GM13977 (cell line): ENCODE measurements at regions not wholly inside any gene's neighbourhood (a gene's known extent, or its start where the extent isn't known, plus 50 kb on each side); places are given as distances from the start of the nearest gene placed in this dataset.

ENCODE experiments used
- DNase-seq: peaks from one replicate; pipeline ENCODE4 v3.0.0; 2012; ENCODE audit warnings: low spot score
- in situ Hi-C: fragments of 300-500 bp; cut with MboI; formaldehyde crosslinking; loops from one replicate; pipeline ENCODE4 v1.12.0; 2022; ENCODE audit warnings: low sequenced_read_pairs, low pct_unique_long_range_greater_than_20kb, mixed read lengths, inconsistent platforms; ENCODE audit not compliant: unreplicated experiment
- TF ChIP-seq, protein P1 (sequence below): IDR thresholded peaks from 2 replicates; pipeline ENCODE4 v1.5.1; 2012; ENCODE audit warnings: mild to moderate bottlenecking, control low read depth; ENCODE audit not compliant: insufficient read depth; ENCODE audit errors: extremely low read depth, missing control alignments

DNA sequence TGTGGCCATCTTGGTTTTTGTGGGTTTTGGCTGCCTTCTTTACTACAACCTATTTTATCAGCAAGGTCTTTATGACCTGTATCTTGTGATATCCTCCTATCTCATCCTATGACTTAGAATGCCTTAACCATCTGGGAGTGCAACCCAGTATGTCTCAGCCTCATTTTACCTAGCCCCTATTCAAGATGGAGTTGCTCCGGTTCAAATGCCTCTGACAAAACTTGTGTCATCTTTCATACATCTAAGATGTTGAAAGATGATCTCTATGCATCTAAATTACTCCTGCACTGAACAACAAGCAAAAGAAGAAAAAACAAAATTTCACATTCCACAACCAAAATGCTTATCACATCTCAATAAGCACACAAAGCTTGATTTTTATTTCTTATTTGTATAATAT, 129.5 kb upstream of the CNR1 start:
- TF ChIP-seq, protein P1, sequence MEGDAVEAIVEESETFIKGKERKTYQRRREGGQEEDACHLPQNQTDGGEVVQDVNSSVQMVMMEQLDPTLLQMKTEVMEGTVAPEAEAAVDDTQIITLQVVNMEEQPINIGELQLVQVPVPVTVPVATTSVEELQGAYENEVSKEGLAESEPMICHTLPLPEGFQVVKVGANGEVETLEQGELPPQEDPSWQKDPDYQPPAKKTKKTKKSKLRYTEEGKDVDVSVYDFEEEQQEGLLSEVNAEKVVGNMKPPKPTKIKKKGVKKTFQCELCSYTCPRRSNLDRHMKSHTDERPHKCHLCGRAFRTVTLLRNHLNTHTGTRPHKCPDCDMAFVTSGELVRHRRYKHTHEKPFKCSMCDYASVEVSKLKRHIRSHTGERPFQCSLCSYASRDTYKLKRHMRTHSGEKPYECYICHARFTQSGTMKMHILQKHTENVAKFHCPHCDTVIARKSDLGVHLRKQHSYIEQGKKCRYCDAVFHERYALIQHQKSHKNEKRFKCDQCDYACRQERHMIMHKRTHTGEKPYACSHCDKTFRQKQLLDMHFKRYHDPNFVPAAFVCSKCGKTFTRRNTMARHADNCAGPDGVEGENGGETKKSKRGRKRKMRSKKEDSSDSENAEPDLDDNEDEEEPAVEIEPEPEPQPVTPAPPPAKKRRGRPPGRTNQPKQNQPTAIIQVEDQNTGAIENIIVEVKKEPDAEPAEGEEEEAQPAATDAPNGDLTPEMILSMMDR = no peak
- DNase-seq = no peak
- in situ Hi-C loops = no loop called here

DNA sequence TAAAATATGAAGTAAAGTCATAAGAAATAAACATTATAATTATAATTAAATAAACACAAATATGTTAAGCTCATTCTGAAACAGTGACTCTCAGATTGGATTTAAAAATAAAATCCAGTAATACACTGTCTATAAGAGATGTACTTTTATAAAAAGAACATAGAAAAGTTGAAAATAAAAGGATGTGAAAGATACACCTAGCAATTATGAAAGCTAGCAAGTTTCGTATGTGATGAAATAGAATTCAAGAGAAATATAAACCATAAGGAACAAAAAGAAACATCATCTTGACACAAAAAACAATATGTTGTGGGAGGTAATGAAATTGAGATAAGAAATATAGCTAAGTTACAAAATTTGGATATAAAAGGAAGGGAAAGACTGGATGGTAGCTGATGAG, 128.6 kb upstream of the CNR1 start:
- in situ Hi-C loops = no loop called here
- TF ChIP-seq, protein P1 = no peak
- DNase-seq = no peak

DNA sequence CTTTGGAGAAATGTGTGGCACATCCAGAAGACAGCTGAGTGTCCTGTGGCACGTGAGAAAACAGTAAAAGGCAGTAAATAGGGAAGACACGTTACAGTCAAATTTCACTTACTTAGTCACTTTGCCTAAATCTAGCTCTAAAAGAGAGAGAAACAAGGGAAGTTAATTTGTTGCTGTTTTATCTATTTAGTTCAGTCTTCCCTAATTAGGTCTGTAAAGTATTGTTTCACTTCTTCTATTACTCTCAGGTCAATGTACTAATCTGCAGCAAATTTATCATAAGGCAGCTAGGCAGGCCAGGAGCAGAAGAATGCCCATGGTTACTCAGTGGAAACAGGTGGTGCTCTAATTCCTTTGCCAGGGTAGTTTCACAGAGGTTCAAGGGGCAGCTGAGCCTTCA, 124.3 kb upstream of the CNR1 start:
- DNase-seq = no peak
- in situ Hi-C loops = no loop called here
- TF ChIP-seq, protein P1 = no peak

DNA sequence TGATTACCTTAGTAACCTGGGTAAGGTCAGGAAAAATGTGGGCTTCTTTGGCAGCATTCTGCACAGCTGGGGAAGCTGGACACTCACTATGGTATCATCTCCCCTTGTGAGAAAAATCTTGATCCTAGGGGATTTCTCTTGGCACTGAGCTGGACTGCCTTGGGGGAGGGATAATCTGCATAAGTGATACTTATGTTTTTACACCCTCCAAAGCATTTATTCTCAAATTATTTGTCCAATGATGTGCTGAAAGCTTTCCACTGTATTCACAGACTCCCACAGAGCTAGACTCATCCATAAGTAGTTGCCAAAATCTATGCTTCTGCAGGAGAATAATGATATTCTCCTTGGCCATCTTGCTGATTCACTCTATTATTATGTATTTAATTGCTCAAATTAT, 121.5 kb upstream of the CNR1 start:
- in situ Hi-C loops = no loop called here
- no peak for DNase-seq
- TF ChIP-seq, protein P1 = no peak

DNA sequence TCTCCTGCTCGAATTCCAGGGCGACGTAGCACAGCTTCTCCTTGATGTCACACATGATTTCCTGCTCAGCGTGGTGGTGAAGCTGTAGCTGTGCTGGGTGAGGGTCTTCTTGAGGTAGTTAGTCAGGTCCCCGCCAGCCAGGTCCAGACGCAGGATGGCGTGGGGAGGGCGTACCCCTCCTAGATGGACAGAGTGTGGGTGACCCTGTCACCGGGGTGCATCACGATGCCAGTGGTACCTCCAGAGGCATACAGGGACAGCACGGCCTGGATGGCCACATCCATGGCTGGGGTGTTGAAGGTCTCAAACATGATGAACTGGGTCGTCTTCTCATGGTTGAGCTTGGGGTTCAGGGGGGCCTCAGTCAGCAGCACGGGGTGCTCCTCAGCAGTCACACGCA, 110.2 kb upstream of the CNR1 start:
- no peak for DNase-seq
- in situ Hi-C loops = no loop called here
- TF ChIP-seq, protein P1 = no peak

DNA sequence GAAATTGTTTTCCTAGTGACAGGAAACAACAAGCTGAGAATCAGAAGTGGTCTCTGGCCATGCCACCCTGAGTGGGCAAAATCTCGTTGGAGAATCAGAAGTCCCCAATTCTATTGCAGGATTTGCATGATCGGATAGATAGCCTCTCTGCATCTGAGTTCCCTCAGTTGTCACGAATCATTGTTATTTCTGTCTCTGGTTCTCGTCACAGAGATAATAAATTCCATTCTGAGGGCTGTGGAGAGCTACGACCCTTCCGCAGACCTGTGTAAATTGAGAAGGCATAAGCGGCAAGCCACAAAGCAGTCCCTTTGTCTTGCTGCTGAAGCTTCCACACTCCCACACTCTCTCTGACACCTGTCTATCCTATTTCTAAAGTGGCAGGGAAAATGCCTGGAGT, 102.4 kb upstream of the CNR1 start:
- no peak for DNase-seq
- TF ChIP-seq, protein P1 = no peak
- in situ Hi-C loops = no loop called here

DNA sequence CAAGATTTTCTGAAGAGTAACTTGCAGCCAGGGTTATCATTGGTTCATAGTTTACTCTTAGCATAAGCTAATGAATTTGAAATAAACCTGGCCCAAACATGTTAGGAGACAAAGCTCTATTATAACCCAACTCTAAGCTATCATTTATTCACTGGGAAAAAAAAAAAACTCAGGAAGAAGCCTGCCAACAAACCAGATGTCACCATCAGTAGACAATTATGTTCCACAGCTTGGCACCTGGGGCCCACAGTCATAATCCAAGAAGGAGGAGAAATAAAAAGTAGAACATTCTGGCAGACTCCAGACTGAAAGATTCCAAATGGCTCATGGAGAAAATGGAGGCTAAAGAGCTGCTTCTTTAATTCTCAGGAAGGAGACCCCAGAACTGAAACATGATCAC, 100.0 kb upstream of the CNR1 start:
- DNase-seq = no peak
- TF ChIP-seq, protein P1 = no peak
- in situ Hi-C loops = no loop called here
